HG03571 (cell line): ENCODE measurements at regions not wholly inside any gene's neighbourhood (a gene's known extent, or its start where the extent isn't known, plus 50 kb on each side); places are given as distances from the start of the nearest gene placed in this dataset.

Experiments used
- ATAC-seq: cut with Tn5 transposase; IDR thresholded peaks from one replicate; pipeline ENCODE4 v1.9.1; 2021; ENCODE audit not compliant: unreplicated experiment

DNA sequence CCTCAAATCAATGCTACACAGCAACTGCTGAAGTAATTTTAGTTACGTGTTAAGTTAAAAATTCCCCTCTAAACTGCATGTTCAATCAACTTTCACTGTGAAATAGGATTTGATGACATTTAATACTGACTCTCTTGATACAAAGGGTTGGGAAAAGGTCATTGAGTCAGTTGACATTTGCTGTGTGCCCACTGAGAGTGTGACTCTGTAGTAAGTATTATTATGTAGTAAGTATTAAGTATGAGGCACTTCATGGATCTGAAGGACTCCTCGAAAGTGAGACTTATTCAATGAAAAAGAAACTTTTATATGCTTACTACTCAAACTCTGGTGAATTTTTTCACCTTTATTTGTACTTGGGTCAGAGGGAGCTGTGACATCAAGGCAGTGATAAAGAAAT lies 83.1 kb upstream of the S1PR1 start:
- no peak for ATAC-seq

DNA sequence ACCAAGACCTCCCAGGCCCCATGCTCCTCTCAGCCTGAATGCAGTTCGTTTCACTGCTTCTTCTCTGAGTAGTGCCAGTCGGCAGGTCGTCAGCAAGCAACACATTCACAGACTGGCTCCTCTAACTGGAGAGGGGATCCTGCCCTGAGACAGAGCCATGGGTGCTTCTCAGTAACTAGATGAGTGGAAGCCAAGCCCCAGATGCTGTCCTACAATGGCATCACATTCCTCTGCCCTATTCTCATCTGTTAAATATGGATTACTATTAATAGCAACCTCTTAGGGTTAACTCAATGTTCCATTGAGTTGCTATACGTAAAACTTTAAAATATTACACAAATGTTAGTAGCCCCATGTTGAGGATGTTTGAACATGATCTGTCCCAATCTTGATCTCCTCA lies 84.2 kb upstream of the S1PR1 start:
- ATAC-seq = no peak

DNA sequence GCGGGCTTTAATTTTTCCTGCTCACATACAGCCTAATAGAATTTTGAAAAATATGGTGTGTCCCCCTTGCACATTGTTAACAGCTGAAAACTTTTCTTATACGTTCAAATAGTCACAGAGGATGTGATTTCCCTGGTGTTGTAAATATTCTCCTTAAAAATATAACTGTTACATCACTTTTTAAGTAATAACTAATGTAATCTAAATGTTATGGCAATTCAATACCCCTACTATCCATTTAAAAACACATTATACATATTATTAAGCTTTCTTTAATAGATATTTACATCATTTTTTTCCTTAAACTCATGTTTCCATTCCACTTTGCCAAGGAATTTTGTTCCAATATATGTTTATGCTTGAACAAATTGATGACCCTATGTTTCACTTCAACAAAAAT lies 85.5 kb upstream of the S1PR1 start:
- ATAC-seq = no peak

DNA sequence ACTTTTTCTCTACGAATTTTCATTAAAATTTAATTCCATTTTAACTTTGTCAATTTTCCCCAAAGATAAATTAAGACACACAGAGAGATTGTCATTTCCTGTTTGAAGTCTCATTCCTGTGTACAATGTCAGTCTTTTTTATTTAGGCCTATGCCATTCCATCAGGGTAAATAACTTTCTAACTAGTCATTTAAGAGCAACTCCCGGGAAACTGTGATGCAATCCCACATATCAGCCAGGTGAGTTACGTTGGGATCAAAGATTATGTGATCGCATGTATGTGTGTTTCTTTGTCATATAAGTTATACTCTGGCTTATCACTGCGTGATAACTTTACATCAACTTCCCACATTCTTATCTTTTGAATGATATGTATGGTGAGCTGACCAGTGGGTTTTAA lies 86.1 kb upstream of the S1PR1 start:
- no peak for ATAC-seq

DNA sequence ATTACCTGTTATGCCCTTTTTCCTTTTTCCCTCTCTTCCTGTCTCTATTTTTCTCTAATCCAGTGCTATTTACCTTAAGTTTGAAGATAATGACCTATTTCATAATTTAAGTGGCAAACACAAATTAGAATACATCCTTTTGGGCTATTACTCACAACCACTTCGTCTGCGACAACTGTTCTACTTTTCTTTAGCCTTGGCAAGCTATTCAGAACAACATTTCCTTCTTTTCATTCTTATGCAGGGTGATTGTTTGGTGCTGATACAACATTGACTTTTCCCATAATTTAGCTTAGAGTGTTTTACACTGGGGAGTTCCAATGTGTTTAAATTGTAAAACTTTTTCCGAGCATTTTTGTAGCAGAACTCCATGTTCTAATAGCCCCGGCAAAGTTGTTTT lies 86.6 kb upstream of the S1PR1 start:
- no peak for ATAC-seq

DNA sequence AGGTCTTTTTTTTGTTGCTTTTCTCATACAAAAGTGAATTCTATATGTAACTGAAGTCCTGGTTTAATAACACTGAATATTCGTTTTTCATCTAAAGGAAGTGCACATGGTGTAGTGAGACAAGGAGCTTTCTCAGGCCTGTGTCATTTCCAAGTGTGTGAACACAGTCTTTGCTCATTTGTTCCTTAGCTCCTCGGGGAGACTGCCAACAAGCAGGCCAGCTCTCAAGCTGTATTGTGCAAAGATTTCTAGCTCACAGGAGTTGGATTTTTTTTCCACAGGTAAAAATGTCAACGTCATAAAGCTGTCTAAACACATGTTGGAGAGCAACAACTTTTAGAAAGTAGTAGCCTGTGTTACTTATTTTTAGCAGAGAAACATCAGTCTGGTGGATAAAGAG lies 87.8 kb upstream of the S1PR1 start:
- no peak for ATAC-seq

DNA sequence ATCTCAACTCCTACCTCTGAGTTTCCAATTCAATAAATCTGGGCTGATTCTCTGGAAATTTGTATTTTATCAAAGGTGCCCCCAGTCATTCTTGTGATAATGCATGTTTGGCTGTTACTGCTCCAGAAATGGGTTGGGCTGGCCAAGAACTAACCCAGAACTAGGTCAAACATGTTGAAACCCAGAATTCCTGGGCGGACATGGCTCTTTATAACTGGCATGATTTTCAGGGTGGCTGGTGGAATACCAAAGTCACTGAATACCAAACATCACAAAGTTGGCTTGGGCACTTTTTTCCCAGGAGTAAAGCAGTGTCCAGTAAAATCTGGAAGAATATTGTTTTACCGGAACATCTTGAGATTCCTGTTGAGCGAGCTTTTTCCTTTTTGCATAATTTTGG lies 89.4 kb upstream of the S1PR1 start:
- ATAC-seq = no peak

DNA sequence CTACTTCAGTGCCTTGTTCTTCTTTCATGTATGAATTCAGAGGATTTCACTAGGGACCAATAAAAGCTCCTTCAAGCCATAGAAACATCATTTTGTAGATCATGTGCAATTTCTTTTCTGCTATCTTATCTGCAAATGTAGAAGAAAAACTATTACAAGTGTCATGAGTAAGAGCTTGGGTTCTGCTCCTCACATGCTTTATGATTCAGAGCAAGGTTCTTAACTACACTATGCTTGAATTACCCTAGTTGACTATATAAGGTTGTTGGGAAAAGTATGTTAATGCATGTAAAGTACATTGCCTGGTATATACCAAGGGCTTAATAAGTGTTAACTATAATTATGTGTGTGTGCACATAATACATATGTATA lies 91.4 kb upstream of the S1PR1 start:
- no peak for ATAC-seq

DNA sequence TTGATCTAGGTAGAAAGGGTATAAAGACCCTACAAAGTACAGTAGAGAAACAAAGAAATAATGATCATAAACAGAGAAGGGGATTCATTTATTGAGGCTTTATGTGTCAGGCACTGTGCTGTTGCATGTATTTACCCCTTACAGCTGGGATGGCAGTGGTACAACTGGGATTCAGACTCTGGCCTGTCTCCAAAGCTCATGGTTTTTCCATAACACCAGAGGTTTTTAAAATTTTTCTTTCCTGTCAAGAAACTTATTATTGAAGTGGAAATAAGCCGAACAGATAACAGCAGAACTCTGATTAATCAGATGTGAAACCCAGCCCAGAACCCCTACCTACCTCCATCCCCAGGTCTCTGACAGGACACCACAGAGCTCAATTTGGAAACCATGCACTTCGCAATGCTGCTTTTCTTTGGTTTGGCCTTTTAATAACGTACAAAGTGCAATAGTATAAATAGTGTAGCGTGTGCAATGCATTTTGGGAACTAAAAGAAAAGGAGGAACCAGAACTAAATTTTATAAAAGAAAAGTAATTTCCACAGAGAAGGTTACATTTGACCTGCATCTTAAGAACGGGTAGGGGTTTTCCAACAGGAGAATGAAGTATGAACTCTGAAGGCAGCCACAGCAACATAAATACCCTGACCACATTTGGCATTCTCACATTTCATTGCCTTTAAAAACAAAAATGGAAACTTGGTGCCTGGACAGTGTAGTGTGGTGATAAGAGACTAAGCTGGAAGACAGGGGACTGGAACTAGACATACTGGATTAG lies 92.0 kb upstream of the S1PR1 start:
- ATAC-seq = no peak

DNA sequence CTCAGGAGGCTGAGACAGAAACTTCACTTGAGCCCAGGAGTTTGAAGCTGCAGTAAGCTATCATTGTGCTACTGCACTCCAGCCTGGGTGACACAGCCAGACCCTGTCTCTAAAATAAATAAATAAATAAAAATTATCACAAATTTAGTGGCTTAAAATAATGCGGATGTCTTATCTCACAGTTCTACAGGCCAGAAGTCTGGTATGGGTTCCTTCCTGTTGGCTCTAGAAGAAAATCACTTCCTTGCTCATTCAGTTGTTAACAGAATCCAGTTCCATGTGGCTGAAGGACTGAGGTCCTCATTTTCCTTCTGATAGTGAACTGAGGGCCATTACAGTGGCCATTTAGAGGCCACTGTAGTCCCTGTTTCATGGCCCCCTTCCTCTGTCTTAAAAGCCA lies 94.6 kb upstream of the S1PR1 start:
- ATAC-seq = no peak

DNA sequence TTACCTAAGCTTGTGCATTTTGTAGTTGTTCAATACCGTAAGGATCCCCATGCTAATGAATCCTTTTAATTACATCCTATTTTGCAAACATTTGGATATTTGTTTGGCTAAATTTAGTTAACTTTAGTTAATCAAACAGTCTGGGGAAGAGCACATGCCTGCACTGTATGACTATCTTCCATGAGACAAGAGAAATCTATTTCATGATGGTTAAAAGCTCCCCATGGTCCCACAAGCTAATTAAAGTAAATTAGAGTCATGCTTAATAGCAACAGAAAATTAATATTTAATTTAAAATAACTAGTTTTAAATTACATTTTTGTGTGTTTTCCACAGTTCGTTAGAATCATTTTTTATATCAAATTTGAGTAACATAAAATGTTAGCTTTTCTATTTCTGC lies 95.4 kb upstream of the S1PR1 start:
- no peak for ATAC-seq

DNA sequence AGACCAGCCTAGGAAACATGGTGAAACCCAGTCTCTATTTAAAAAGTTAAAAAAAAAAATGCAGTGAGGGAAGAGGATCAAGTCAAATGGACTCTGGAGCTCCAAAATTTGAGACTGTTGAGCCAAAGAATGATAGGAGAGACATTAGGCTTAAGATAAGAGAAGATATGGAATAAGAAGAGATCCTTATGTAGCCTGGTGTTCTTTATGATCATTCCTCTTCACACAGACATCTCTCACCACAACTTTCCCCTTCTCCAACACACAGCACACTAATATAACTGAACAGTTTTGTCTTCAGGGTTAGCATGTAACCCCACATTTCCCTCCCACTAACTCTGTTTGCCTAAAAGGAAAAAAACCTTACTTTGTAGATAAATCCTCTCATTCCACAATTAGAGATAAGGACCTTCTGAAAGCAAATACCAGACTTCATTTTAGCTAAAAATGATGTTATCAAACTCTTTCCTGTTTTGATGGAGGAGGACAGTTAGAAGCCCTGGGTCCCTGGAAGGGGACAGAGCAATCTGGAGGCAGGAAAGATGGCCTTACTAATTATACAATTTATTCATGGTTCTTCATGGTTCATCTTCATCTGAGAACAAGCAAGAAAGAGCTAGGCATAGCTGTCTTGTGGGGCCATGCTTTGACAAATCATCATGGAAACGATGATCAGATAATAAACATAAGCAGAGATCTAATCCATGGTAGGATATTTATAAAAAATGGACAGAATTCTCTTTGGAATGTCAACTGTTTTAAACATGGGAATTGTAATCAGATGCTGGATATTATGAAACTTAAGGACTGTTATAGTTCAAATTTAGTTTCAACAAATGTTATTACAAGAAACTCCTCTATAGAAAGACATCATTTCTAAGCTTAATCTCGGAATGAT lies 96.7 kb upstream of the S1PR1 start:
- no peak for ATAC-seq

DNA sequence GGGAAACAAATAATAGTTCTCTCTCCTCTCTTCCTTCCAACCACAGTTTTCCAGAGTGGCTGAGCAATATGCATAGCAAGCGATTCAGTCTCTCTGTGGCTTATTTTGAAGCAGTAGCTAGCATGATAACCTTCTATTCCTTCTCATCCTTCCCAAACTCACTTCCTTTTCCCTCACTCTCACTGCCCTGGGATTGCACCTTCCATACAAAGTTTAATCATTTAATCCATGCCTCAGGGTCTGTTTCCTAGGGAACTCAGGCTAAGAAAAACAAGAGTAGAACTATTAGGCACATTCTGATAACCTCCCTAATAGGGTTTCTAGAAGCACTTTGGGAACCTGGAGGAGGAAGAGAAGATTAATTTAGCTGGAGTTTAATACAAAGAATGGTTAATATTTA lies 97.7 kb upstream of the S1PR1 start:
- no peak for ATAC-seq

DNA sequence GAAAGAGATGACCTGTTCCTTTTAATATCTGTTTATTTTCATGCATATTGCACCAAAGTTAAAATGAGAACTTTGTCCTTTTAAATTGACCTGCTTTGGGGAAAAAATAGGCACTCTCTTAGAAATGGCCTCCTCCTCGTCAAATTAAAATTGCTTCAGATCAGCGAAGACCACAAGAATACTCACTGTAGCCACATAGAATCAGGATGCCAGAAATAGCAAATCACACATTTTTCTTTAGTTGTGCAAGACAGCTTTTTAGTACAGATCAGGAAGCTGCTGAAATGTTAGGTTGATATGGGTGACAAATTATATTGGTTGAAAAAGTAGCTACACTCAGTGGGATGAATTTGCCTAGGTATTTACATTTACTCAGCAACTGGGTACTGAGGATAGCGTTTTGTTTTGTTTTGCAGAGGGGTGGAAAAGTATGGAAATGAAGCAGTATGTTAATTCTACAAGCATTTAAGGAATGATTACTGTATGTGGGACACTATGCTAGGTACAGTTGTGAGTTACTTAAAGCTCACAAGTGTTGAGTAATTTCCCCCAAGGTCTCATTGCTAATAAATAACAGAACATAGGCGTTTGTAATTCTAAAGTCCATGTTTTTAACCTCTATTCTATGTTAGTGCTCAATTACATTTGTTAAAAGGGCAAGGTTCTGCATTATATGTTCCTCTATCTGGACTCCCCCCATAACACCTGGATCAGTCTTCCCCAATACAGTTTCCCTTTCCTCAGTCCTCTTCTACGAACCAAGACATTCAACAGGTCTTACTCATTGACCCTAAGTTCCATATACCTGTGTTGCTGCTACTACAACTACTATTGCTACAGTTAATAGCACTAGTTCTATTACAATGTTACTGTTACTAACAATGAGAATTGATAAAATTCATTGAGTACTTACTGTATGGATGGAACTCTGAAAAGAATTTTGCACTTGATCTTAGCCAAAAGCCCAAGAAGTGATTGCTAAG lies 99.4 kb upstream of the S1PR1 start:
- no peak for ATAC-seq

DNA sequence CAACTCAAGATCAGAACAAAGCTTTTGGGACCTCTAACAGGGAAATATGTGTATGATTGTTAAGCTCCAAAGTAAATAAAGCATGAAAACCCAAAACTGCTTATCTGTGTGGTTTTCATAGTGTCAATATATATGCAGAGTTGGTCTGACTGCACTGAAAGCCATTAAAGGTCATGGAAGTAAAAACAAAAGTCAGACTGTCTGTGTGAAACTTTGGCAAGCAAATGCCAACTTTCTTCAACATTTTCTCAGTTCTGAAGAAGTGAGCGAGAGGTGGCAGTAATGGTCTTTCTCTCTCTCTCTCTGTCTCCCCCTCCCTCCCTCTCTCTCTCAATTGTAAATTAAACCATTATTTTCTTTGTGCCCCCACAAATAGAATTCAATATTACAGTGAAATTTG lies 100.1 kb upstream of the S1PR1 start:
- peak; percentile 58 for ATAC-seq

DNA sequence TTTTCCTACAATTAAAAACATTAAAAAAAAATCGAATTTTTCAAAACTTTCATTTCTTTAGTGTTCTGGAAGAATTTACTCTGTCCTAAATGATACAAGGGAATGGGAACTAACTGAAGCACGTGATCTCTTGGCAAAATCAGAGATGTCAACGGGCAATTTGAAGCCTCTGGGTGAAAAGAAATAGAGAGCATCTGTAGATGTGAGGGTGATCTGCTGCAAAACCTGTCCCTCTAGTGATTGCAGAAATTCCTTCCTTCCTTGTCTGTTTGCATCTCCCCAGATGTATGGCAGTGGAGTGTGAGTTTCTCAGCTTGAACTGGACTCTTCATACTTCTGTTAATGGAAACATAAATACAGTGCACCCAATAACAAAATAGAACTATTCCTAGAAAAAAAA lies 100.5 kb upstream of the S1PR1 start:
- no peak for ATAC-seq

DNA sequence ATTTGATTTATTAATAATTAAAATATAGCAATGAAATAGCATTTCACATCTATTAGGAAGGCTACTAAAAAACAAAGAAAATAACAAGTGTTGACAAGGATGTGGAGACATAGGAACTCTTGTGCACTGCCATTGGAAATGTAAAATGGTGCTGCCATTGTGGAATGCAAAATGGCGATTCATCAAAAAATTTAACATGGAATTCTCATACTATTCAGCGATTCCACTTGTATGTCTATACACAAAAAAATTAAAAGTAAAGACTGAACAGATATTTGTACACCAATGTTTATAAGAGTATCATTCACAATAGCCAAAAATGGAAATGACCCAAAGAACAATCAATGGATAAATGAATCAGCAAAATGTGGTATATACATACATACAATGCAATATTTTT lies 101.3 kb upstream of the S1PR1 start:
- ATAC-seq = no peak

DNA sequence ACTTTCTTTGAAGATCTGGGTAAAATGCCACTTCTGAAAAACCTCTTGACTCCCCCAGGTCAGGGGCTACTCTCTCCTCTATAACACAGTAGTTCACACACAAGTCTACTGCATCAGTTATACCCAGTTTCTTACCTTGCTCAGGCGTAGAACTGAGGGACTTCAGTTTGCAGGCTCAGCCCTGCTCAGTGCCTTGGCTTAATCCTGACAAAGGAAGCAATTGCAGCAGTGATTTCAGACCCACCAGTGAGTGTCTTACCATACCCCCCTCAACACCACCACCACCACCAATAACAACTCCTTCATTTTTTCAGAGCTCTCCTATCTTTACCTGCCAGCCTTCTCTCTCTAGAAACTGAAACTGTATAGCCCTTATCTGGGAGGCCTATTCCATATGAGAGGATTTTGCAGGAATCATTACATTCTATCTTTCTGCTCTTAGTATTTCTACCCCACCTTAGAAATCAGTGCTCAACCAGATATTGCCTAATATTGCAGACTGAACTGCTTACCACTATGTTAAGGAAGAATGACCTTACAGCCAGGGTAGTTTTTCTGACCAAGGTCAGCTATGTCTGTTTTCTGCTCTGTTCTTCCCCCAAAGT lies 105.5 kb upstream of the S1PR1 start:
- ATAC-seq = no peak

DNA sequence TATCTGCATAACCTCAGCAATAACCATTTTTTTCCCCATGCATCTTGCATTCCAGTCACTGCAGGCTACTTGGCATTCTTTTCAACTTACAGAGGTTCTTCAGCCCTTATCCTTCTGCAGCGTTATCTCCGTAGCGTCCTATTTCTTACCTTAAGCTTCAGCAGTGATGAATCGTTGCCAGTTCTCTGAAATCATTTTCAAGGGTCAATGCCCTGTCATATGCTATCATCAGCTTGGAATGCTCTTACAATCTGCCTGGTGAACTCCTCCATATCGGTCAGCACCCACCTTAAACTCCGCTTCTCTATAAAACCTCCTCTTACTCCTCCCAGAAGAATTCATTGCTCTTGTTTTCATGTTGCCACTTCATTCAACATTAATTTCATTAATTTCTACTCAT lies 105.1 kb upstream of the DPH5 start:
- no peak for ATAC-seq

DNA sequence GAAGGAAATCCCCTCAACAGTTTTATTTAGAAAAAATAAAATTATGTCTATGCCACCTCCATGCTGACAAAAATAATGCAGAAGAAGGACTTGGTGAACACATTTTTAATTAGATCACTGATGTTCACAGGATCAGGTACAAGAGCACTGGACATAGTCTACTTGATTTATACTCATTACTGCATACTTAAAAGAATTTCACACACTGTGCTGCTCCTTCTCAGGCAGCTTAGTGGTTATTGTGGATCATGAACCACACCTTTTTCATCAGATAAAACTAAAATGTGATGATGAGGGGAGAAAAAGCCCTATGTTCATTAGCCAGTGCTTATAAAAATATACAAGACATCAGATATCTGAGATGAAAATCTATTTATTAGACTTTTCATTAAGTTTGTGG lies 103.3 kb upstream of the DPH5 start:
- no peak for ATAC-seq

DNA sequence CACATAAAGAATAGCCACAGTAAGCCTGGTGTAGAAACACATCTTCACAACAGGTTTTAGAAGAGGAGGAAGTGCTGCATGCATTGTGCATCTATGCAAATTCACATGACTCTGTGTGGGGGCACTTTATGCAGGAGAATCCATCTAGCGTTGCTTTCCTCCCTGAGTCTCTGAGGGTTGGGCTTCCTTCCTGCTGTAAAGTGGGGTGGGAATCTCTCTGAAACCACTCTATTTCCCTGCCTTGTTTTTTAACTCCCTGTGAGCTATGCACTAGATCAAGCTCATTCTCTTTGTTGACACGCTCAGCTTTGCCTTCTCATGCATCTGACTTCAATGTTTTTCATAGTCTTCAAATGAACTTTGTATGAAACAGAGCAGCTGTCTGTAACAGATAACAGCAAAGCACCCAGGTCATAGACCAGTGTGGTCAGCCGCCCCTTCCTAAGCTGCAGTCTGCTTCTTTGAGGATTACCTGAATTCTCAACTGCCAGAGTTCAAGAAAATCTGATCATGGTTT lies 102.7 kb upstream of the DPH5 start:
- ATAC-seq = peak; percentile 96
